ENCODE measurements at regions not wholly inside any gene's neighbourhood (a gene's known extent, or its start where the extent isn't known, plus 50 kb on each side); places are given as distances from the start of the nearest gene placed in this dataset.
"Not testable (repeated sequence)": the region's sequence is repeated elsewhere in the genome, so short reads cannot be mapped to it uniquely, and the experiment has no call there.

GRCh38 chr11:103733889-103734288 lies 302.6 kb upstream of the DDI1 start:
- no peak for DNase-seq

GRCh38 chr11:103735497-103736032 lies 300.9 kb upstream of the DDI1 start:
- DNase-seq, result no peak

GRCh38 chr11:103736315-103737036 lies 300.0 kb upstream of the DDI1 start:
- no peak for DNase-seq

GRCh38 chr11:103737037-103737622 lies 299.3 kb upstream of the DDI1 start:
- DNase-seq, result no peak

- DNase-seq, result no peak
These were observed 298.7 kb upstream of the DDI1 start for GRCh38 chr11:103737747-103738146.

GRCh38 chr11:103739074-103739796 lies 297.2 kb upstream of the DDI1 start:
- not testable (repeated sequence) for DNase-seq

GRCh38 chr11:103744496-103745153 lies 291.8 kb upstream of the DDI1 start:
- no peak for DNase-seq

- DNase-seq, result no peak
These were observed 287.3 kb upstream of the DDI1 start for GRCh38 chr11:103749158-103749557.

DNA sequence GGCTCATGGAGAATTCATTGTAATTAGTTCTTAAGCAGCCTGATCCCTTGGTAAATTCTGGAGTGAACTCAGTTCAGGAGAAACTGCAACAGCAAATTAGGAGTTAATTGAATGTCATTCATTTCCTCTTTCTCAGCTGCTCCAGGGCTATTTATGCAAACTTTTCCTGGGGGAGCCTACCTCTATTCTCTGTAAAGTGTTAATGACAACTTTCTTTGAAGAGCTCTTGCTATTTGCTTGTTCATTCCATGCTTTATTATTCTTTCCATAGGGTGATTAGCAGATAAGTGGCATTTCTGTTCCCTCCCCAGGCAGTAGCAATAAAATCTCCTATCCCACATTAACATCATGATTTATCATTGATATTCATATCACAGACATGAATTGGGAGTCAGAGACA lies 267.6 kb upstream of the DDI1 start:
- no peak for DNase-seq

GRCh38 chr11:103773059-103773458 lies 263.4 kb upstream of the DDI1 start:
- no peak for DNase-seq

GRCh38 chr11:103773537-103773936 lies 262.9 kb upstream of the DDI1 start:
- no peak for DNase-seq

- DNase-seq, result no peak
These were observed 257.4 kb upstream of the DDI1 start for GRCh38 chr11:103779054-103779453.

- DNase-seq, result no peak
These were observed 246.5 kb upstream of the DDI1 start for GRCh38 chr11:103789952-103790351.

- DNase-seq, result no peak
These were observed 243.4 kb upstream of the DDI1 start for GRCh38 chr11:103792981-103793468.

DNA sequence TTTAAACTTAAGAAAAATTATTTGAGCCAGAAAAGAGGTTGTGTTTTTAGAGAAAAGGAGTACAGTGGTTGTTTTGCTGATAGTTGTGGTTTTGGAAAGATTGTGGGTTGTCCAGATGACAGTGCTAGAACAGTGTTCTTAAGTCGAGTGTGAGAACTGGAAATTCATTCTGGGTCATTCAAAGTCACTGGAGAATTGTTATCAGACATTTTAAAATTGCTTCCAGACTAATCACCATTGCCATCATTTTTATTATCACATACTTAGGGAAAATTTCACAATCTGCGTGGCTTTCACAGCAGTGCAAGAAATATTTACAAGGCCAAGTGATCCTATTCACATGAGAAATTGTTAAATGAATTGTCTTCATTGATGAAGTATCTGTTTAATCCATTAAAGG lies 242.2 kb upstream of the DDI1 start:
- DNase-seq, result no peak

- no peak for DNase-seq
These were observed 238.4 kb upstream of the DDI1 start for GRCh38 chr11:103798026-103798425.

- no peak for DNase-seq
These were observed 238.0 kb upstream of the DDI1 start for GRCh38 chr11:103798446-103798845.

GRCh38 chr11:103800406-103801114 lies 235.9 kb upstream of the DDI1 start:
- no peak for DNase-seq

DNA sequence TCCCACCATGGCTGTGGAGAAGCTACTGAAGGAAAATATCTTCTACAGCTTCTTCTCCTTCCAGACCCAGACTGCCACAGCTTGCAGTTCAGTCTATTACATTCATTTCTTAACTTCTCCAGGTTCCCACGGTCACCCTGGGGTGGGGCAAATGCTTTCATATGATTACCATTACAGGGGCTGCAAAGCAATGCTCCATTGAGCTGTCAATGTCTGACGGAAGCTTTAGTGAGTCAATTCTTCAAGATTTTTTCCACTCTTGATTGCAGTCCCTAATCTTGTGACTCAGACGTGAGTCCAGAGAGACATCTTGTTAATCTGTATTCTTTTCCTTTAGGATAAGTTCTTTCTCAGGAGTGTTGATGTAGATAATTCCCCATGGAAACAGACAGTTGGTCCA lies 233.4 kb upstream of the DDI1 start:
- no peak for DNase-seq

GRCh38 chr11:103805688-103806009 lies 230.8 kb upstream of the DDI1 start:
- no peak for DNase-seq

GRCh38 chr11:103806130-103806895 lies 230.1 kb upstream of the DDI1 start:
- DNase-seq, result no peak

- no peak for DNase-seq
These were observed 228.6 kb upstream of the DDI1 start for GRCh38 chr11:103807806-103808205.
